ENCODE measurements at regions not wholly inside any gene's neighbourhood (a gene's known extent, or its start where the extent isn't known, plus 50 kb on each side); places are given as distances from the start of the nearest gene placed in this dataset.

GRCh38 chr13:89903115-89903514 is 1444.4 kb upstream of the MIR17HG start:
- Histone ChIP-seq H3K4me3 (no peak overlapping the region), H3K27ac (replicated peaks) (no peak overlapping the region), H3K27me3 (ENCODE audit: low read depth) (no peaks in the 10 kb centered on the region), H3K4me1 (no peaks in the 10 kb centered on the region), H3K36me3 (no peaks in the 10 kb centered on the region), H3K9me3 (replicated peaks) (peaks cover 11% of the 10 kb centered on the region)
- intact Hi-C loops (cut with micrococcal nuclease): no loop called here
- TF ChIP-seq, protein P1, sequence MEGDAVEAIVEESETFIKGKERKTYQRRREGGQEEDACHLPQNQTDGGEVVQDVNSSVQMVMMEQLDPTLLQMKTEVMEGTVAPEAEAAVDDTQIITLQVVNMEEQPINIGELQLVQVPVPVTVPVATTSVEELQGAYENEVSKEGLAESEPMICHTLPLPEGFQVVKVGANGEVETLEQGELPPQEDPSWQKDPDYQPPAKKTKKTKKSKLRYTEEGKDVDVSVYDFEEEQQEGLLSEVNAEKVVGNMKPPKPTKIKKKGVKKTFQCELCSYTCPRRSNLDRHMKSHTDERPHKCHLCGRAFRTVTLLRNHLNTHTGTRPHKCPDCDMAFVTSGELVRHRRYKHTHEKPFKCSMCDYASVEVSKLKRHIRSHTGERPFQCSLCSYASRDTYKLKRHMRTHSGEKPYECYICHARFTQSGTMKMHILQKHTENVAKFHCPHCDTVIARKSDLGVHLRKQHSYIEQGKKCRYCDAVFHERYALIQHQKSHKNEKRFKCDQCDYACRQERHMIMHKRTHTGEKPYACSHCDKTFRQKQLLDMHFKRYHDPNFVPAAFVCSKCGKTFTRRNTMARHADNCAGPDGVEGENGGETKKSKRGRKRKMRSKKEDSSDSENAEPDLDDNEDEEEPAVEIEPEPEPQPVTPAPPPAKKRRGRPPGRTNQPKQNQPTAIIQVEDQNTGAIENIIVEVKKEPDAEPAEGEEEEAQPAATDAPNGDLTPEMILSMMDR (IDR thresholded peaks at IDR 0.05; ENCODE audit: borderline replicate concordance): no peak
- DNase-seq: no peak

DNA sequence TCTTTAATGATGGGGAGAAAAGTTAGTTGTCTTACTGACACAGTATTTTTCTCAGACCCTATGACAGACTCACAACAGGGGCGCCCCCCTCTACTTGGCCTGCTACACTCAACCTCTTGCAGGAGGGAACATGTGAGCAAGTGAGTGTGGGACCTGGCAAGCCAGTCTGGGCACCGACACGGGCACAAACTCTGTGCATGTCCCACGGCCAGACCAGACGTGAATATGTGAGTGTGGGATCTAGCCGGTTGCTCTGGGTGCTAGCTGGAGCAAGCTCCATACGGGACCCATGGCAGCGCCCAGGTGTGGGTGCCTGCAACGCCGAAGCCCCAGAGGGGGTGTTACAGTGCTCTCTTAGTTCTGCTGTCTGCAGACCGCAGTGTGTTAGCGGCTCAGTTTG is 1437.3 kb upstream of the MIR17HG start:
- TF ChIP-seq, protein P1 (IDR thresholded peaks at IDR 0.05; ENCODE audit: borderline replicate concordance): no peak
- intact Hi-C loops (cut with micrococcal nuclease): no loop called here
- no peak for DNase-seq

DNA sequence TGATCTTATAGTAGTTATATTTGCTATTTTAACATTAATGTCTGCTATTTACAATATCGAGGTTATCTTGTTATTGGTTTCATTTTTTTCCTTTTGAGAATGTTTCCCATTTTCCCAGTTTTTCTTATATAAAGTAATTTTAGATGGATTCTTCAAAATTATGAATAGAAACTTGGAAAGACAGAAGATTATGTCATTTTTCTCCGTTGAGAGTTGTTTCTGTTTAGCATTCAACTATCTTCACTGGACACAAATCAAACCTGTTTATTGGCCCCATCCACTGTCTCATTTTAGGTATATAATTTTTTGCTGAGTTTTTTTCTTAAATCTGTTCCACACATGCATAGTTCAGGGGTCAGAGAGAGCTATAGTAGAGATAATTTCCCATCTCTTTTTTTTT is 1430.9 kb upstream of the MIR17HG start:
- no peaks in the 10 kb centered on the region for H3K4me1 ChIP-seq
- no peak for DNase-seq
- H3K27ac ChIP-seq (replicated peaks): no peak overlapping the region
- no peaks in the 10 kb centered on the region for H3K9me3 ChIP-seq (replicated peaks)
- intact Hi-C loops (cut with micrococcal nuclease): no loop called here
- no peaks in the 10 kb centered on the region for H3K36me3 ChIP-seq
- H3K27me3 ChIP-seq (ENCODE audit: low read depth): no peaks in the 10 kb centered on the region
- no peak overlapping the region for H3K4me3 ChIP-seq
- TF ChIP-seq, protein P1 (IDR thresholded peaks at IDR 0.05; ENCODE audit: borderline replicate concordance): no peak

More for the DNA sequence above, 1437.3 kb upstream of the MIR17HG start:
- Histone ChIP-seq H3K36me3 (no peaks in the 10 kb centered on the region), H3K4me3 (no peak overlapping the region), H3K4me1 (no peaks in the 10 kb centered on the region), H3K27ac (replicated peaks) (no peak overlapping the region), H3K27me3 (ENCODE audit: low read depth) (no peaks in the 10 kb centered on the region), H3K9me3 (replicated peaks) (no peaks in the 10 kb centered on the region)

DNA sequence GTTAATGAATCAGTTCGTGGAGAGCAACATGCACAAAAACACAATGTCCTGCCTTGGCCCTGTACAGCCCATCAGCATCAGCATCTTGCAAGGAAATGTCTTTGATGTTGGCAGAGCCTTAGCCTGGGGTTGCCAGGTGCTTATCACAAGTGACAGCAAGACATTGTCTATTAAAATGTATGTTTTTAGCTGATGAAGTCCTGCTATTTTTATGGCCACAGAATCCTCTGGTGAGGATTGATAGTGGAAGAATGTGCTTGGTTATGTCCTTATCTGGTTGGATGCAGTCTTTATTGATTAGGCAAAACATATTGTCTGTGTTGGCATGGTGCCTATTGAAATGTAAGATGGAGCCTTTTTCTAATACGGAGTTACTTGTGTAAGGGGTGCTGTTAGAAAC is 1427.0 kb upstream of the MIR17HG start:
- no peaks in the 10 kb centered on the region for H3K9me3 ChIP-seq (replicated peaks)
- intact Hi-C loops (cut with micrococcal nuclease): no loop called here

DNA sequence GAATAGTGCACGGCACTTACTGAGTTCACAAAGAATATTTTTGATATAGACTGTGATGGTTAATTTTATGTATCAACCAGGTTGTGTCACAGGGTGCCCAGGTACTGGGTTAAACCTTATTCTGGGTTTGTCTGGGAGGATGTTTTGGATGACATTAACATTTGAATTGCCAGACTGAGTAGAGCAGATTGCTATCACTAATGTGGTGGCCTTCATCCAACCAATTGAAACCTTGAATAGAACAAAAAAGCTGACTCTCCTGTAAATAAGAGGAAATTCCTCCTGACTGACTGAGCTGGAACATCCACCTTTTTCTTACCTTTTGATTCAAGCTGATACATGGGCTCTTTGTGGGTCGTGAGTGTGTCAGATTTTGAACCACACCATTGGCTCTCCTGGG is 1424.4 kb upstream of the MIR17HG start:
- intact Hi-C loops (cut with micrococcal nuclease): no loop called here
- H3K27ac ChIP-seq (replicated peaks): no peak overlapping the region
- no peaks in the 10 kb centered on the region for H3K4me1 ChIP-seq
- no peaks in the 10 kb centered on the region for H3K36me3 ChIP-seq
- H3K4me3 ChIP-seq: no peak overlapping the region
- H3K27me3 ChIP-seq (ENCODE audit: low read depth): no peaks in the 10 kb centered on the region
- no peaks in the 10 kb centered on the region for H3K9me3 ChIP-seq (replicated peaks)
- no peak for DNase-seq
- TF ChIP-seq, protein P1 (IDR thresholded peaks at IDR 0.05; ENCODE audit: borderline replicate concordance): no peak

More for the DNA sequence above, 1427.0 kb upstream of the MIR17HG start:
- no peaks in the 10 kb centered on the region for H3K27me3 ChIP-seq (ENCODE audit: low read depth)
- no peaks in the 10 kb centered on the region for H3K36me3 ChIP-seq
- no peak for DNase-seq
- no peak overlapping the region for H3K4me3 ChIP-seq
- H3K4me1 ChIP-seq: no peaks in the 10 kb centered on the region
- no peak overlapping the region for H3K27ac ChIP-seq (replicated peaks)
- TF ChIP-seq, protein P1 (IDR thresholded peaks at IDR 0.05; ENCODE audit: borderline replicate concordance): no peak

GRCh38 chr13:89923736-89924135 is 1423.8 kb upstream of the MIR17HG start:
- no peaks in the 10 kb centered on the region for H3K36me3 ChIP-seq
- intact Hi-C loops (cut with micrococcal nuclease): no loop called here
- no peaks in the 10 kb centered on the region for H3K27me3 ChIP-seq (ENCODE audit: low read depth)
- no peak overlapping the region for H3K27ac ChIP-seq (replicated peaks)
- H3K4me1 ChIP-seq: no peaks in the 10 kb centered on the region
- H3K4me3 ChIP-seq: no peak overlapping the region
- DNase-seq: no peak
- TF ChIP-seq, protein P1 (IDR thresholded peaks at IDR 0.05; ENCODE audit: borderline replicate concordance): no peak
- no peaks in the 10 kb centered on the region for H3K9me3 ChIP-seq (replicated peaks)

All from left ventricle myocardium inferior (tissue), 1 donor.